GM18520 (cell line): ENCODE measurements at regions not wholly inside any gene's neighbourhood (a gene's known extent, or its start where the extent isn't known, plus 50 kb on each side); places are given as distances from the start of the nearest gene placed in this dataset.
"Not testable (repeated sequence)": the region's sequence is repeated elsewhere in the genome, so short reads cannot be mapped to it uniquely, and the experiment has no call there.

Experiments used
- ATAC-seq: cut with Tn5 transposase; IDR thresholded peaks from one replicate; pipeline ENCODE4 v1.9.1; 2021; ENCODE audit not compliant: unreplicated experiment

GRCh38 chr1:95660736-95661135, 426.7 kb downstream of the RWDD3 start:
- ATAC-seq = no peak

DNA sequence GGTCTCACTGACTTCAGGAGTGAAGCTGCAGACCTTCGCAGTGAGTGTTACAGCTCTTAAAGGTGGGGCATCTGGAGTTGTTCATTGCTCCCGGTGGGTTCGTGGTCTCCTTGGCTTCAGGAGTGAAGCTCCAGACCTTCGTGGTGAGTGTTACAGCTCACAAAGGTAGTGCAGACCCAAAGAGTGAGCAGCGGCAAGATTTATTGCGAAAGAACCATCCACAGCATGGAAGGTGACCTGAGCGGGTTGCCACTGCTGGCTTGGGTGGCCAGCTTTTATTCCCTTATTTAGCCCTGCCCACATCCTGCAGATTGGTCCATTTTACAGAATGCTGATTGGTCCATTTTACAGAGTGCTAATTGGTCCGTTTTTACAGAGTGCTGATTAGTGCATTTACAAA, 429.5 kb downstream of the RWDD3 start:
- not testable (repeated sequence) for ATAC-seq

DNA sequence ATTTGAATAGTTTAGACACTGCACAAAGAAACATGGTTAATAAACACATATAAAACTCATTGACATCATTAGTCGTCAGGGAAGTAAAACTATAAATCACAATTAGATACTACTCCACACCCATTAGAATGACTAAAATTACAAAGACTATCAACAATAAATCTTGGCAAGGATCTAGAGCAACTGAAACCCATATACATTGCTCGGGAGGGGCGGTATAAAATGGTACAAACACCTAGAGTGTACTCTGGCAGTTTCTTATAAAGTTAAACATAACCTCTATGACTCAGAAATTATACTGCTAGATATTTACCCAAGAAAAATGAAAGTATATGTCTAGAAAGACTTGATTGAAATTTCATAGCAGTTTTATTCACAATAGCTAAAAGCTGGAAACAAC, 434.2 kb downstream of the RWDD3 start:
- ATAC-seq = no peak

- not testable (repeated sequence) for ATAC-seq
These were observed 435.6 kb downstream of the RWDD3 start for GRCh38 chr1:95669638-95670037.

DNA sequence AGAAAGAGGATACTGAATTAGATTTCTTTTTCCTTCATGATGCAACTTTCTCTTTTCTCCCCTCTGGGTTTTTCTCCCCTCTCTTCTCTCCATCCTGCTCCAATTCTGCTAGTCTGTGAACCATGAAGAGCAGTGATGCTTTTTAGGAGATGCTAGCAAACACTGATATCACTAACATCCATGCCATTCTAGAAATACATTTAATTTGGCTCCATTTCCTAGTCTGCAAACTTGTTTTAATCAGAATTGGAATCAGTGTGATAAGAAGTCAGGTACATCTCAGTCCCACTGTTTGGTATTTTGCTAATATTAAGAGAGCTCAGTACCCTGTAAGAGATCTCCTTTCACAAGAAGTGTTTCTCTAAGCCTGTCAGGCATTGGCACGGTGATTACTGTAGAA, 437.1 kb downstream of the RWDD3 start:
- ATAC-seq = no peak

GRCh38 chr1:95679262-95679661, 445.3 kb downstream of the RWDD3 start:
- no peak for ATAC-seq

- ATAC-seq = no peak
These were observed 451.1 kb downstream of the RWDD3 start for GRCh38 chr1:95685081-95685480.

DNA sequence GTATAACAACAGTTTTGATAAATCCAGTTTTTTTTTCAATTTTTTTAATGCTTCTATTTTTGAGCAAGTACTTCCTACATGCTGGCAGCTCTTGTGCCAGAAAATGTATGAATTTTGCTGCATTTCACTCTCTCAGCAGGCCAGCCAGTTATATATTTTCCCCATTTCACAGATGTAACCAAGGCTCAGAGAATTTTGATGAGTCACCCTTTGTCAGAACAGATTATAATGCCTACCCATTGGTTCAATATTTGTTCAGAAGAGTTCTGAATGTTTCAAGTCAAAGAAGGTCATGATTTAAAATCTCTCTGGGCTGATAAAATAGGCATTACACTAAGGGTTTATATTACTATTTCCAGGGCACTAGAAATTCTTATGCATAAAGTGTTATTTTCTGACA, 452.2 kb downstream of the RWDD3 start:
- ATAC-seq = no peak

GRCh38 chr1:95699149-95699953, 465.3 kb downstream of the RWDD3 start:
- ATAC-seq = no peak

GRCh38 chr1:95701450-95702173, 467.6 kb downstream of the RWDD3 start:
- no peak for ATAC-seq

- ATAC-seq = no peak
These were observed 469.0 kb downstream of the RWDD3 start for GRCh38 chr1:95703046-95703445.

DNA sequence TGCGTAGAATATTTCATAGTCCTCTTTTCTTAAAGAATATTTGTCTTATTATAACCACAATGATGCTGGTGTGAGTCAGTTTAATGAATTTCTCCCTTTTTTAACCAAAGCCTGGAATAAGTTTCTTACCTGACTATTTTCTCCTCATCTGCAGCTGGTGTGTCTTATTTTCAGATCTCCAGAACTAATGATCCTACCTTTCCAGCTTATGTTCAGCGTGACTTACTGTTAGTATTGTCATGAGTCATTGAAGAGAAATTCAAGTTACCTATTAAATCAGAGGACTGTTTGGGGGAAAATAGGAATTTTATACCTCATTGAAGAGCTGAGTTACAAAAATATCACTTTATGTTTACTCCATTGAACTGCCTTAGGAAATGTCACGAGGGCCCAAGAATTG, 482.1 kb downstream of the RWDD3 start:
- ATAC-seq = no peak

- no peak for ATAC-seq
These were observed 482.5 kb downstream of the RWDD3 start for GRCh38 chr1:95716550-95716949.

DNA sequence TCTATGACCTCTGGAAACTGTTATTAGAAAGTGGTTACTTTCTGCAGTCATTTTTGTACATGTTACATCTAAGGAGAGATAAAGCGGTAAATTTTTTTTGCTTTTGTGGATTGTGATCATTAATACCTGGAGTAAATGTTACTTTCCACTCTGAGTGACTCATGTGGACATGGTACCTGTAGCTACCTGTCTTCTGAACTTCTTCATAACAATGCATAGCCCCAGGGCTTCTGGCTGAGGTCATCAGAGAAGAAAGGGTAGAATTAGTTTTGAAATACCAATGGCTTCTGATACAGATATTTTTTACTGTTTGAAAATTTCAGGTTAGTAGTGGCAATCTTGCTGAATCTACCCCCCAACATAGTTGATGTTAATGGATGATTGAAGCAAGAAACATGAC, 489.3 kb downstream of the RWDD3 start:
- ATAC-seq = no peak

- no peak for ATAC-seq
These were observed 494.8 kb downstream of the RWDD3 start for GRCh38 chr1:95728841-95729240.

- ATAC-seq = no peak
These were observed 497.0 kb downstream of the RWDD3 start for GRCh38 chr1:95730986-95731385.

DNA sequence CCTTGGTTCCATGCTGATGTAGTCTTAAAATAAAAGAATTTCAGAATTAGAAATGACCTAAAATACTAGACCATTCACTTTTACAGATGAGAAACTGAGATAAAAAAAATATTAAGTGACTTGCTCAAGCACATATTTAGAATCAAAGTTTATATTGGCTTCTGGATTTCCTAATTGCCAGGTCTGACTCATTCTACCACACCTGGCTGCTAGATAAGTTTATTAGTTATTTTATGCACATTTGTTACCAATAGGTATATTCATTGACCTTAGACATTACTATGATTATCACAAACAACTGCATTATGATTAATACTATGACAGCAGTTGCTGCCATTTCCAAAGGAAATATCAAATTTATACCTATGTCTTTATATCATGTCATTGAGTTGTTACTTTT, 497.5 kb downstream of the RWDD3 start:
- ATAC-seq = no peak

DNA sequence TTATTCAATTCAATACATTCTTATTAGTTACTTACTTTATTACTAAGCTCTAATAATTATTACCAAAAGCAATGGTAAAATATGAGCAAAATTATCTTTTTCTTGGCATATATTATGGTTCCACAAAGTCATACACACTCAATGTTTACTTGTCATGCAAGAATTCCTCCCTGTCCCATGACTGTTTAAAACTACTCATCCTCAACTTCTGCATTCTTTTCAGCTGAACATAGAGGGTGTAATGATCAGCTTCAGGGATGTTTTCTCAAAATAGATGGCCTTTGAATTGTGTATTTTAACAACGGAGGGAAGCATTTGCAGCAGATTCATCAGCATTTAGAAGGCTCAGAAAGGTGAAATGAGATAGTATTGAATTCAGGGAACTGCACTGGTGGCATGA, 499.0 kb downstream of the RWDD3 start:
- no peak for ATAC-seq

DNA sequence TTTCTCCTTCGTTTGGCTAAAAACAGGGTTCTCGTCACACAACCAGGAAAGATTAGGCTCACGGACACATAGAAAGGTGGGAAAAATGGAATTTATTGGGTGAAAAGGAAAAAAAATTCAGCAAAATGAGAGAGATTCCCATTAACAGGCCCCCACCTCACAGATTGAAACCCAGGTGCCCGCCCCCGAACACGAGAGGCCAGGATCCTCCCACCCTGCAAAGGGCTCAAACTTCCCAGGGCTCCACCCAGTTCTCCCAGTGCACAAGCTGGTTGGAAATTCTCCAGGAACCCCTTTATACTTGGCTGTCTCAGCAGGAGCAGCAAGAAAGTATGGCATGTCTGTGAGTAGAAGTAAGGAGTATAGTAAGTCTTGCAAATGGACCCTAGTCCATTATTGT, 499.7 kb downstream of the RWDD3 start:
- no peak for ATAC-seq

GRCh38 chr1:95734560-95734959, 500.6 kb downstream of the RWDD3 start:
- ATAC-seq = no peak

DNA sequence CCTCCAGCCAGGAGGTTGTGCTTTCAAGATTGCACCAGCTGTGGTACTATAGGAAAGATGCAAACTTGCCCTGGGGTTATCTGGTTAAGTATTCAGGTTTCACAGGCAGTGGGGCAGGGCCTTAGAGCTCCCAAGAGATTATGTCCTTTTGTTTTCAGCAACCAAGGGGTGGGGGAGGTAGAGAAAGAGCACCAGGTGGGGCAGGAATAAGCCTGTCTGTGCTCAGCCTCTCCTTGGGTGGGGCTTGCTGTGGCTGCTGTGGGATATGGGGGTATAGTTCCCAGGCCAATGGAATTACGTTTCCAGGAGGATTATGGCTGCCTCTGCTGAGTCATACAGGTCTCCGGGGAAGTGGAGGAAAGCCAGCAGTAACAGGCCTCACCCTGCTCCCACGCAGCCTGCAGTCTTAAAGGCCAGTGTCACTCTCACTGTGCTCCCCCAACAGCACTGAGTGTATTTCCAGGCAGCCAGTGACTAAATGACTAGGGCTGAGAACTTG, 508.6 kb downstream of the RWDD3 start:
- ATAC-seq = peak; percentile 62

DNA sequence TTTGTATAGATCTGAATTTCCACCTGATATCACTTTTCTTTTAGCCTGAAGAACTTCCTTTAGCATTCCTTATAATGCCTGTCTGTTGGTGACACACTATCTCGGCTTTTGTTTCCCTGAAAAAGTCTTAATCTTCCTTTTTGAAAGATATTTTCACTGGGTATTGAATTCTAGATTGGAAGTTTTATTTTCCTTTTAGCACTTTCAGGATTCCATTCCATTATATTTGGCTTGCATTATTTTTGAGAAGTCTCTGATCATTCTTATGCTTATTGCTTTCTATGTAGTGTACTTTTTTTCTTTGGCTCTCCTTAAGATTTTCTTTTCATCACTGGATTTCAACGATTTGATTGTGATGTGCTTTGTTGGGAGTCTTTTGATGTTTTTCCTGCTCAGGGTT, 510.7 kb downstream of the RWDD3 start:
- ATAC-seq = no peak
